HG03139 (cell line): ENCODE measurements at regions not wholly inside any gene's neighbourhood (a gene's known extent, or its start where the extent isn't known, plus 50 kb on each side); places are given as distances from the start of the nearest gene placed in this dataset.
A peak's percentile ranks its signal among the peaks of the same experiment; 100 is the strongest.

Experiments used
- ATAC-seq: cut with Tn5 transposase; IDR thresholded peaks from one replicate; pipeline ENCODE4 v1.9.1; 2021; ENCODE audit not compliant: unreplicated experiment

DNA sequence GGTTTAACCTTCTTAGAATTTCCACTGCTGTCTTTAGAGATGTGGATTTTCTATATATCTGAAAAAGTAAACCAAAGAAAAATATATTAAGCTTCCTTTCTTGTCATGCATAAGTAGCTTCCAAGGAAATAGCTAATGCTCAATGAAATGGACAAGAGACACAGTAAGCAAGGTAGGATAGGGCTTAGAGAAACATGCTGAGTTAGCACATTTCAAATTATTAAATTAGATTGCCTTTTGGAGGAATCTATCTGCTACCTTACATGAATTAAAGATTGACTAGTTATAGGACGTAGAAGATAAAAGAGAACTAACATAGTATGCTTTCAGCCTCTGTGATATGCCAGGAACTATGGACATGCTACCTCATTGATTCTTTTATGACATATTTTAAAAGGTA is 824.6 kb downstream of the TUSC7 start:
- ATAC-seq = no peak

DNA sequence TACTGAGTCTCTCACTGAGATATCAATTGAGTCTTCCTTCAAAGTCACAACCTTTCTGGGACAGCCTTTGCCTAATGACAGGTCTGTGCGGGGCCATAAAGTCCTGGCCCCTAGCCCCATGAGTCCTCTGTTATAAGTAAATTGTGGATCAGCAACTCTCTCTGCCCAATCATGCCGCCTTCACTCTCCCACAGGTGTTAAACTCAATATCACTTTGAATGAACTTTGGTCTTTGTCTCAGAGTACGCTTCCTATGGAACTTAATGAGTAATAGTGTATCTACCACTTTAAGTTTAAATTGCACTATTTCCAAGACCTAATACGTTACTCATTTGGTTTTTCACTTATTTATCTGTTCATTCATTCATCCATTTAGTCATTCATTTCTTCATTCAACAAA is 826.4 kb downstream of the TUSC7 start:
- no peak for ATAC-seq

DNA sequence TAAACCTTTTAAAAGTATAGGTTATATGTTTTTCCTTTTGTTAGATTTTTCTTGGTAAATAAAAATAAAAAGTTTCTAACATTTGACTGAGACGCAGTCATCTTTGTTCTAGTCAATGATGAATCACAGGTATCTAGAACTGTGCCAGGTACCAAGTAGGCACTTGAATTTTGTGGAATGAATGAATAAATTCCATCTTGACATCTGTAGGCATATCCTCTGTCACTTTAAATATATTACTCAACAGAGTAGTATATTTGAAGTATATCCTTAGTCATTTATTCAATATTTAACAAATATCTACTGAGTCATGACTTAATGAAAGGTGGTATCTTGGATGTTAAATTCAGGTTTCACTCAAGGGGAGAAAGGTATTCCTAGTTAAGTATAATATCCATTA is 828.4 kb downstream of the TUSC7 start:
- ATAC-seq = no peak

DNA sequence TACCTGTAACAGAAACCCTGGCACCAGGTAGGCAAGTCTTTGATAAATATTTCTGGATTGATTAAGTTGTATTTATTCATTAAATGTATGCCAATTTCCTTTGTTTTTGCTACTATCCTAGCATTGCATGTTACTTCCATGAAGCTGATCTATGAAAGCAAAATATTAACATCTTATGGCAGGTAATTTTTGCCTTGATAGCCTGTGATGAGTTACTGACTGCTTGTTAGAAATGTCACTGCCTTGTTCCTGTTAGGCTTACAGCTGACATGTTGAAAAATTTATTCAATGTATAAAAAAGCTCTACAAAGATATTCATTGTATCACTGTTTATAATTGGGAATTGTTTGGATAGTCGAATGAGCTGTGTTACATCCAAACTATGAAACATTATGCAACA is 830.1 kb downstream of the TUSC7 start:
- no peak for ATAC-seq

DNA sequence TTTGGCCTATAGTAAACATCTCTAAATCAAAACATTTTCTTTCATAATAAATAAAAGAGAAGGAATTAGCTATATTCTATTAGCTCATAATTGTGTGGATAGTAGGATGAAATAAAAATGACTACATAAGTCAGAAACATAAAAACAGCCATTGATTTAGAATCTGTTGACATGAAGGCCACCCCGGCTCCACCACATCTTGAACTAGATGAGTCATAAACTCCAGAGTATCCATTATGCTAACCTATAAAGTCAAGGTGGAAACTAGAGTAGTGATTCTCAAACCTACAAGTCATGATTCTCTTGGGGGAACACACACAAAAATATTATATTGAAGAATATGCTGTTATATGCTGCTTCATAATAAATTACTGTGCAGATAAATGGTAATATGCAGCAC is 831.0 kb downstream of the TUSC7 start:
- no peak for ATAC-seq

DNA sequence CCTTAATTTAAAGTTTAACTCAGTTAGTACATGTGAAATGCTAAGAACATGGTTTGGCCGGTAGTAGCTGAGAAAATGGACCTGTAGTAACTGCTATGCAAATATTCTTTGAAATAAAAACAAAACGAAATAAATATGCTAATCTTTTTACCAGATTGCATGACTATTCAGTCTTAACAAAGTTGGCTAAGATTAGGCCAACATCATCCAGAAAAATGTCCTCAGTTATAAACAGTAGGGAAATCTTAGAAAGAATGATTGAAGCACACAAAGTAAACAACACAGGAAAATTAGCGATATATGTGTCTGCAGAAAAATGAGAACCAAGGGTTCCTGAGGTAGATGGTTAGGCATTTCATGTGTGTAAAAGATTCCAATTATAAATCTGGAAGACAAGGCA is 832.1 kb downstream of the TUSC7 start:
- ATAC-seq = no peak

DNA sequence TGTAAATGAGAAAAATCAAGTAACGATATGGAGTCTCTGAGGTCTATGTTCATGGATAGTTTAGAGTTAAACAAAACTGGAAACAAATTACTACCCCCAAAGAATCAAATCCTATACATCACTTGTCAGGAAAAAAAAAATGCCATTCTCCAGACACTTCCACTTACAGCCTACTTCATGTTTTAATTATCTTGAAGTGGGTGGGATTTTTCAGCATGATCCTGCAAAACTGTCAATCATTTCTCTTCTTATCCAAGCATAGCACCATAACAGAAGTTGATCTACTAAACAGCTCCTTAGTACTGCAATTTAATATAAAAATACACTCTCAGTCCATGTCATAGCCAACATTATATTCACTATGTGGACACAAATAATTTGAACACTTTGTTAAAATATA is 833.9 kb downstream of the TUSC7 start:
- ATAC-seq = no peak

DNA sequence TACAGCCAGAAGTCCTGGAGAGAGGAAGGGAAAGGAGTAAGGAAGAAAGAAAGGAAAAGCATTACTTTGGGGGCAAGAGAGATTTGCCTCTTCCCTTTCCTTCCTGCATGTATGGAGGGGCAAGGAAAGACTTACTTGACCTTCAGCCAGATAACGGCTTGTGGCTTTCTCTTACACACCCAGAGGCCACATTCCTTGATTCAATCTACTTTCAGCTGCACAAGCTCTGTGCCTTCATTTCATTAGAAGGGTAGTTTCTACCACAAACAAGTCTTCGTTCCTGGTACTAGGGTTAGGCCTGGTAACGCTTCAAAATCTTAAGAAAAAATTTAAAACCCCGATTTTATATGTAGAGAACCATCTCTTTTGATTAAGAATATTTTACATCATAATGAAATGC is 835.9 kb downstream of the TUSC7 start:
- ATAC-seq = no peak

DNA sequence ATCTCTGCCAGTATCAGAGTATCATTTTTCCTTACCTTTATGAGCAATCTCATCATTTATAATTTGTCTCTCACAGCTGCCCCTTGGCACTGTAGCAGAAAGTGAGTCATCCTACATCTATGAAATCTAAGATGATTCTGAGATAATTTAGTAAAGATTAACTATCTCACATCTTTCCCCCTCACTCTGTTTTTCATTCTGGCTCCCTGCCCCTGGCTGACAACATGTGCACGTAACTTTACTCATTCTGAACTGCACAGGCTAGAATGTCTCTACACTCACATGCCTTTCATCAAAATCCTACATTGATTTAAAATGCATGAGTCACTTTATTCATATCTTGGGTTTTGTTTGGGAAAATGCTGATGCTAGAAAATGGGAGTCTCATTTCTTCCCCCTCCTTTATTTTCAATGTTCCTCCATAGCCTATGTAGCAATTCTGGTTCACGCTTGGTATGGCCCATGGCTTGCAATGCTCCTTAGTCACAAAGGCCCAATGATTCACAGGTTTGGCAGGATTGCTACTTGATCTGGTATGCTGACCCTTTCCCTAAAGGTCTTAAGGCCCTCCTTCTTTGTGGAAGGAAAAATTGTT is 838.5 kb downstream of the TUSC7 start:
- ATAC-seq = no peak

DNA sequence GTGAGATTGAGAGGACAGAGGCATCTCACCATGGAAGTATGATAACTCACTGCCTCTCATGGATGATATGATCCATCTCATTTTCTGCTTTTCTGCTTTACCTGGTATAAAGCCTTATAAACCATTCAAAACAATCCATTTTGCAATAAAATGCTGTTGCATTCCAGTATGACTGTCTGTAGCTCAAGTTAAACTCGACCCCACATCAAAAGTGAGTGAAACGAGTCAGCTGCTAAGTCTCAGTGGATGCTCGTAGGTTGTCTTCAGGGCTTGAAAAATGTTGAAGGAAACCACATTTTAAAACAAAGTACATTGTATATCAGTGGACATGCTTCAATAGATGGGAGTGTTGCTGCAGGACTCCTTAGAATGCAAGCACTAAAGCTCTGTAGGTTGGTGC is 839.0 kb downstream of the TUSC7 start:
- no peak for ATAC-seq

DNA sequence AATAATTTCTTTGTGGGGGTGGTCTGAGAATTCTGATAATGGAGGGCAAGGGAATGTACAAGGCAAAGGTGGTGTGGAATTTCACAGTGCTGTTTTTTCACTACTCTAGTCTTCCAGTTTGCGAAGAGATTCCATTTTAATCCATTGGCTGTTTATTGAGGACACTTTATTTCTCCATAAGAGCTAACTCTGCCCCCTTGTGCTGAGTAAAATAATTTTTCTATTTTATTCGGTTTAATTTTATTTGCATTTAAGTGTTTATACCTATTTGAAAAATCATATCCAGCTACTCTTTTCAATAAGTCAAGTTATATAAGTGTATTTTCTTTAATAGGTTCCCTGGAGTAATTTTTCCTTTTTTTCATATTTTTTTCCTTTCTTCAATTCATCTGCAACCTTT is 840.1 kb downstream of the TUSC7 start:
- no peak for ATAC-seq

DNA sequence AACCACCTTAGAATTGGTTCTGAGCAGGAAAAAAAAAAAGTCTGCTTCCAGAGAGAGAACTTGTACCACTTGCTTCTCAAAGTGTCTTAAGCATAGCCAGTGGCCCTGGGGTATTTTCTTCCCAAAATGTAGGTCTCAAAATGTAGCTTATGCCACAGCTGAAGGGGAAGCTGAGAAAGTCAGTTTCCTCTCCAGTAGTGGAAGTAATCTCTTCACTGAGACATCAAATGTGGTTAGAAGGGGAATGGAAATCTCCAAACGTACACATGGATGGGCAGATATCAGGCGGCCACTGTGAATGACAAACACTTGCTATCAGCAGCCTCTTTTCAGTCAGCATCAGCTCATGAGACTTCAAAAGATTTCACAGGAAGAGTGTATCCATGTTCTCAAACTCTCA is 841.2 kb downstream of the TUSC7 start:
- no peak for ATAC-seq

DNA sequence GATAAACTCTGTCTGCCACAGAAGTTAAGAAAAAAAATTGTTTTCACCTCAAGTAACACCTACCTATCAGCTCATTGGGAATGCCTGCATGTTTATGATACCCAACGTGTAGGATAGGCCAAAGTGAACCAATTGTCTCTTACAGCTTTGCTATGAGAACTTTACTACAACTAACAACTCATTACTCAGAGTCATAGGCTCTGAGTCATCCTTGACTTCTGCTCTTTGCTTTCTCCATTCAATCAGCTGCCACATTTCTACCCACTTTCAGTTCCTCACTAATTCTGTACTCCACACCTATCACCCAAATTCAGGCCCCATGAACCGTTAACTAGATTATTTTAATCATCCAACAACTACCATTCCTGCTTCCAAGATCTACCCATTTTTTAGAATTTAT is 843.9 kb downstream of the TUSC7 start:
- ATAC-seq = peak; percentile 91

DNA sequence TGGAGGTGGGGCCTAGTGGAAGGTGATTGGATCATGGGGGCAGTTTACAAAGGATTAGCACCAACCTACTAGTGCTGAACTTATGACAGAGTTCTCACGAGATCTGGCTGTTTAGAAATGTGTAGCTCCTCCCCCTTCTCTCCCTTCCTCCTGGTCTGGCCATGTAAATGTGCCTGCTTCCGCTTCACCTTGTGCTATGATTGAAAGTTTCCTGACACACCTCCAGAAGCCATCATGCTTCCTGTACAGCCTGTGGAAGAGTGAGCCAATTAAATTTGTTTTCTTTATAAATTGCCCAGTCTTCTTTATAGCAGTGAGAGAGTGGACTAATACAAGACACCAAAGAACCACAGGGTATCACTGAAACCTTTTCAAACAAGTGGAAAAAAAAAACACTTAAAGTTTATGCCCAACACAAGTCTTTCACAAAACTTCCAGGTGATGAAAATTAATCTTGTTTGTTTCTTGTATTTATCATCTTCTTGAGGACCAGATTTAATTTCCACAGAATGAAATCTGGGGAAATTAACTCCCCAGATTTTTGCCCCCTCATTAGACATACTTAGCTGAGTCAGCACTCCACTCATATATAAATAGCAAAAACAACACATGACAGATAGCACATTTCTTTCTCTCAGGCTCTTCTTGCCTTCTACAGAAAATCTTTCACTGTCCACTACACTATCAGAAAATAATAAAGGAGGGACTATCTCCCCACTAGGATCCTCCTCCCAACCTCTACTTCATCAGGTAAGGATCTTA is 847.2 kb downstream of the TUSC7 start:
- no peak for ATAC-seq

DNA sequence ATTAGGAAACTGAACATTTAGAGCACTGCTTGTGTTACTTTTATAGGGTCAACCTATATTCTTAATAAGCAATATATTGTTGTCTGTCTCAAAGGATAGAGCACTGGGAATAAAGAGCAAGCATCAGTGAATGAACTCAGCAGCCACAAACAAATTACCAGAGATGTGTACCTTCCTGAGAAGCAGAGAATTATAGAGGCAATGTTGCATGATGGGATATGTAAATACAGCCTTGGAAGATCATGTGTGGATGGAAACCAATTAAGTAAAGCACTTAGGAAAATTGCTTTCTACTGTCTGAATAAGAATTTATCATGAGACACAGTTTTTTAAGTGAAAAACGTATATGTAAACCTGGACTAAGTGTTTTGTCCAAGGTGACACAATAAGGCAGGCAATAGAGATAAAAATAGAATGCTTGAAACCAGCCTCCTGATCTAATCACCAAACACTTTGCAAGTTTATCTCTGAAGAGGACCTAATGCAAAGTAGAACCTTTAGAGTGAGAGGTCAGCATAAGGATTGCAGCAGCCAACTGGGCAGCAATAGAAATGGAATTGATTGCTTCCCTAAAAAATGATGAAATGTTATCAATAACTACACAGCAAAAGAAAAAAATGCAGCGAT is 848.0 kb downstream of the TUSC7 start:
- ATAC-seq = no peak

DNA sequence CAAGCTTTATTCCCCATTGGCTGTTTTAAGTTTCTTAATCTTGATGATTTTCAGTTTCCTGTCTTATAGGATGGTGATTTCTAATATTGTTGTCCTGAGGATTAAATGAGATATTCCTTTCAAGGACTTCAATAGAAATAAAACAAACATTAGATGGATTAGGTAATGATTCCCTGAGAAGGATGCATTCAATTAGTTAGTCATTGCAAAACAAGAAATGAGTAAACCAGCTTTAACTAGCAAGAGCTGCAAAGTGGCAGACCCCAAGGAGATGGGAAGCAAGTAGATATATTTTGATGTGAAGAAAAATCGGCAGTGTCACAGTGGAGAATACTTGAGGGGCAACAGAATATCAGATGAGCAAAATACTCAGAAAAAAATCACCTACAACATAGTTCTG is 849.1 kb downstream of the TUSC7 start:
- ATAC-seq = no peak

DNA sequence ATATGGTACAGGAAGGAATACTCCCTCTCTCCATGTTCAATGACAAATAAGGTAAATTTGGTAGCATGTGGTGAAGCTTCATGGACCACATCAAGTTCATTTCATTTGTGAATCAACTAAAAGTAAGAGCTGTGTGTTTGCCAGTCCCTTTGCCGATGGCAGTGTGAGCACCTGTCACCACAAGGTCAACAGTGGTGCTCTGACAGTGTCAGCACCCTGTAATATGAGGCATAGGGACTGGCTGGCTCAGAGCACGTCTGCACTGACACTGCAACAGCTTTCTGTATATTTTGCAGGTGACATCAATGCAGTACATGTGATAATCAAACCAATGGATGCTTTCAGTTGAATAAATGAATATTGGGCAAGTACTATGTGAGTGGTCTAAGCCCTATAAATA is 852.4 kb downstream of the TUSC7 start:
- ATAC-seq = no peak

DNA sequence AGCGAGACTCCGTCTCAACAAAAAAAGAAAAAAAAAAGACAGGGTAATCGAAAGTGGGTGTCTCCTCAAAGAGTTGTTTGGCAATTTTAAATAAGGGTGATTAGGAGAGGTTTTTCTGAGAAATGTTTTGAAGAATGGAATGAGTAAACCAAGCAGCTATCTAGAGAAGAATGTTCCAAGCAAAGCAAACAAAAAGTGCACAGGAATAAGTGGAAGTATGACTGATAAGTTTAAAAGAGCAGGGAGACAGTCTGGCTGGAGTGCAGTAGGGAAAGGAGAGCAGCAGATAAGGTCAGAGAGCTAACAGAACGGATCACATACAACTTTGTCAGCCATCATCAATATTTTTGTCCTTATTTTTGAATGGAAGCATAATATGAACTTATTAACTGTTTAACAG is 853.5 kb downstream of the TUSC7 start:
- no peak for ATAC-seq

DNA sequence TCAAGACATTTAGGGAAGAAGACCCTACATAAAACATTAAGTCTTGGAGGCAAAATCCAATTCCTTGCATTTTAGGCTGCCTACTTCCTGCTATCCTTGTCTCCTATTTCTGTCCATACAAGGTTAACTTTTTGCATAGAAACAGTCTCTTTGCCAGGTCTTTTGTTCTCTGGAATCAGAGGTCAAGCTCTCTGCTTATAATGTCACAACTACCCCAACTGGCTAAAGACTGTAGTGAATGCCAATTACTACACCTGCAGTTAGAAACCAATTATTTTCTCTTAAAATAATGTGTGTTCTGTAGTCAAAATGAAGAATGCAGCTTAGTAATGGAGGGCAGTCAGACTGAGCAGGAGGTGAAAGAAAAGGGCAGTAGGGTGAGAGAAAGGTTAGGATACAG is 856.2 kb downstream of the TUSC7 start:
- ATAC-seq = no peak

DNA sequence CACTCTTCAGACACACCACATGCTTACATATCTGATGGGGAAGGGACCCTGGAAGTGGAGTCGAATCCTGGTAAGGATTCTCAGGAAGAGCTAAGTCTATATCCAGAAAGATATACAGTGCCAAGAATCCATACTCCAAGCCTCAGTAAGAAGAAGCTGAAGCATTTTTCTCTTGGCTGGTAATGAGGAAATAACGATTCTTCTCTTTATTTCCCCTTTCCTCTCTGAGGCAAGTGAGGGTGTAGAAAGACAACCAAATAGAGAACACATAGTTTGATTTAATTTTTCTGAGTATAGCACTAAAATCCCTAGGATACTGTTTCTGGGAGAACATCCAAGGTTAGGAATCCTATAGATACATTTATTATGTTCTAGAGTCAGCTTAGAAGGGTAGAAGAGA is 857.3 kb downstream of the TUSC7 start:
- ATAC-seq = no peak

DNA sequence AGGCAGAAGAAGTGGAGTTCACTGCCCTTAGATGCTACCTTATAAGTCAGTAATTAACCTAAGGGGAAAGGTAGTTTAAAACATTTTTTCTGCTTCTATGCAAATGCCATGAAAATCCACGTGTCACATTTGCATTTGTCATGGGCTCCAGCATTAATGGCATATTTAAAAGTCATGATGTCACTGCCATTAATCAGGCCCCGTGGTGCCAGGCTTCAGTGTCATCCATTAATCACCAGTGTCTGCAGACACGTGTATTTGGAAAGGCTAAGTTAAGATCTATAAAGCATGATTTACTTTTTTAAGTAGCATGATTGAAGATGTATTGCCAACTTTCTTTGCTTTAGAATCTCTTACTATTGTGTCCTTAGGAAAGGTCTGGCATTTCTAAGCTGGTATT is 857.8 kb downstream of the TUSC7 start:
- no peak for ATAC-seq

DNA sequence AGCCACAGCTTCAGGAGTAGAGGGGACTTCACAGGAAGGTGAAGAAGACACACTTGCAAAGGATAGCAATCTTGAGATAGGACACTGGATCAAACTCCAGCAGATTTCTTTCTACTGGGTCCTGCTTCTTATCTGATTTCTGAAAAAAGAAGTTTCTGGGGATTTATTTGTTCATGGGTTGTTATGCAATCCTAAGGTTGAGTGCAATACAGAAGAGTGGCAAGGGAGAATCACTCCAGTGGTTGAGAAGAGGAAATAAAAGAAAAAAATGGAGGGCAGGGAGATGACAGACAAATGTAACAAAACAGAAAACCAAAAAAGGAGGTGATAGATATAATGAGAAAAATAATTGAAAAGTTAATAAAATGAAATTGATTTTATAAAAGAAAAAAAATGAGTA is 858.3 kb downstream of the TUSC7 start:
- no peak for ATAC-seq

DNA sequence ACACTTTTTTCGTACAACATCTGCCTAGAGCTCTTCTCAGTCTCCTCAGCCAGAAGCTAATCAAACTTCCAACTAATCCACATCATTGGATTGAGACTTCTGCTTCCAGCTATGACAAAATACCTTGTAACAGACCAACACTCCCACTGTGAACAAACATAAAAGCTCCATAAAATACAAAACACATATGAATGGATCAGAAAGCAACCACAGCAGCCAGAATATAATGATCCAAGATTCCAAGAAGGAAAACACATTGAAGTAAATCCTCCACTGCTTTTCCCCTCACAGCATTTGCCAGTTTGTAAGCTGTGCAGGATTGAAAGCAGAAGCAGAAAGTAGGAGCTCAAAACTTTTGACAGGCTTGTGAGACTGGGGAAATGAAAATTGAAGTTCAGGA is 863.2 kb downstream of the TUSC7 start:
- no peak for ATAC-seq
